NCI-H2171 treated with DMSO at 0.1 percent for 48 hours (cell line): ENCODE measurements at regions not wholly inside any gene's neighbourhood (a gene's known extent, or its start where the extent isn't known, plus 50 kb on each side); places are given as distances from the start of the nearest gene placed in this dataset.
"Not testable (repeated sequence)": the region's sequence is repeated elsewhere in the genome, so short reads cannot be mapped to it uniquely, and the experiment has no call there.

Source experiments
- DNase-seq: peaks from one replicate; lab custom pipeline; 2025; lab: John Stamatoyannopoulos, UW

- no peak for DNase-seq
Measured at GRCh38 chr10:53162856-53163255, 390.3 kb upstream of the MBL2 start.

- DNase-seq = no peak
Measured at GRCh38 chr10:53161231-53161630, 388.6 kb upstream of the MBL2 start.

- not testable (repeated sequence) for DNase-seq
Measured at GRCh38 chr10:53155674-53156073, 383.1 kb upstream of the MBL2 start.

- no peak for DNase-seq
Measured at GRCh38 chr10:53153831-53154230, 381.2 kb upstream of the MBL2 start.

GRCh38 chr10:53140506-53140905 lies 367.9 kb upstream of the MBL2 start:
- no peak for DNase-seq

- DNase-seq = no peak
Measured at GRCh38 chr10:53135897-53136253, 363.3 kb upstream of the MBL2 start.

GRCh38 chr10:53135213-53135896 lies 362.8 kb upstream of the MBL2 start:
- DNase-seq = no peak

GRCh38 chr10:53134050-53134449 lies 361.5 kb upstream of the MBL2 start:
- no peak for DNase-seq

- DNase-seq = no peak
Measured at GRCh38 chr10:53130337-53130736, 357.8 kb upstream of the MBL2 start.

- no peak for DNase-seq
Measured at GRCh38 chr10:53127686-53128085, 355.1 kb upstream of the MBL2 start.

GRCh38 chr10:53123311-53123710 lies 350.7 kb upstream of the MBL2 start:
- DNase-seq = no peak

GRCh38 chr10:53122281-53122680 lies 349.7 kb upstream of the MBL2 start:
- no peak for DNase-seq

- DNase-seq = no peak
Measured at GRCh38 chr10:53115660-53116059, 343.1 kb upstream of the MBL2 start.

- no peak for DNase-seq
Measured at GRCh38 chr10:53111529-53111928, 338.9 kb upstream of the MBL2 start.

- DNase-seq = no peak
Measured at GRCh38 chr10:53109320-53109719, 336.7 kb upstream of the MBL2 start.

GRCh38 chr10:53108317-53108934 lies 335.8 kb upstream of the MBL2 start:
- no peak for DNase-seq

- DNase-seq = no peak
Measured at GRCh38 chr10:53107711-53108110, 335.1 kb upstream of the MBL2 start.

- no peak for DNase-seq
Measured at GRCh38 chr10:53102424-53102823, 329.8 kb upstream of the MBL2 start.

- DNase-seq = no peak
Measured at GRCh38 chr10:53093878-53094277, 321.3 kb upstream of the MBL2 start.

GRCh38 chr10:53091574-53091973 lies 319.0 kb upstream of the MBL2 start:
- no peak for DNase-seq

GRCh38 chr10:53088961-53089360 lies 316.4 kb upstream of the MBL2 start:
- no peak for DNase-seq

- DNase-seq = no peak
Measured at GRCh38 chr10:53079283-53079682, 306.7 kb upstream of the MBL2 start.

- DNase-seq = no peak
Measured at GRCh38 chr10:53076948-53077347, 304.4 kb upstream of the MBL2 start.

GRCh38 chr10:53075469-53075868 lies 302.9 kb upstream of the MBL2 start:
- no peak for DNase-seq
